ENCODE measurements at regions not wholly inside any gene's neighbourhood (a gene's known extent, or its start where the extent isn't known, plus 50 kb on each side); places are given as distances from the start of the nearest gene placed in this dataset.

GRCh38 chr5:163635631-163636030 lies 130.2 kb downstream of the MAT2B start:
- no peak for DNase-seq (ENCODE audit: low spot score)
- Histone ChIP-seq H3K27me3 (no peaks in the 10 kb centered on the region), H3K27ac (no peak overlapping the region), H3K4me1 (no peaks in the 10 kb centered on the region), H3K9me3 (no peaks in the 10 kb centered on the region), H3K4me3 (no peak overlapping the region), H3K36me3 (no peaks in the 10 kb centered on the region)
- TF ChIP-seq CTCF (IDR thresholded peaks at IDR 0.05): no peak

- no peak for TF ChIP-seq CTCF (IDR thresholded peaks at IDR 0.05)
- DNase-seq (ENCODE audit: low spot score): no peak
- Histone ChIP-seq H3K27me3 (no peaks in the 10 kb centered on the region), H3K27ac (no peak overlapping the region), H3K4me1 (no peaks in the 10 kb centered on the region), H3K36me3 (no peaks in the 10 kb centered on the region), H3K9me3 (no peaks in the 10 kb centered on the region), H3K4me3 (no peak overlapping the region)
Observed at GRCh38 chr5:163642904-163643303, 137.5 kb downstream of the MAT2B start.

- no peaks in the 10 kb centered on the region for H3K9me3 ChIP-seq
- no peaks in the 10 kb centered on the region for H3K4me1 ChIP-seq
- DNase-seq (ENCODE audit: low spot score): no peak
- no peaks in the 10 kb centered on the region for H3K27me3 ChIP-seq
- H3K27ac ChIP-seq: no peak overlapping the region
- no peaks in the 10 kb centered on the region for H3K36me3 ChIP-seq
- no peak overlapping the region for H3K4me3 ChIP-seq
- TF ChIP-seq CTCF (IDR thresholded peaks at IDR 0.05): no peak
Observed at GRCh38 chr5:163645421-163646416, 140.3 kb downstream of the MAT2B start.

- TF ChIP-seq CTCF (IDR thresholded peaks at IDR 0.05): no peak
- H3K4me3 ChIP-seq: no peak overlapping the region
- DNase-seq (ENCODE audit: low spot score): no peak
Observed at GRCh38 chr5:163649514-163649913, 144.1 kb downstream of the MAT2B start.

GRCh38 chr5:163653526-163653925 lies 148.1 kb downstream of the MAT2B start:
- Histone ChIP-seq H3K27ac (no peak overlapping the region), H3K9me3 (peaks cover 0 to 10% of the 10 kb centered on the region in 2 donors), H3K4me1 (no peaks in the 10 kb centered on the region), H3K36me3 (no peaks in the 10 kb centered on the region), H3K27me3 (no peaks in the 10 kb centered on the region), H3K4me3 (no peak overlapping the region)
- DNase-seq (ENCODE audit: low spot score): no peak
- no peak for TF ChIP-seq CTCF (IDR thresholded peaks at IDR 0.05)

More at GRCh38 chr5:163649514-163649913, 144.1 kb downstream of the MAT2B start:
- no peaks in the 10 kb centered on the region for H3K4me1 ChIP-seq
- no peak overlapping the region for H3K27ac ChIP-seq
- no peaks in the 10 kb centered on the region for H3K27me3 ChIP-seq
- peaks cover 0 to 10% of the 10 kb centered on the region in 2 donors for H3K9me3 ChIP-seq
- H3K36me3 ChIP-seq: no peaks in the 10 kb centered on the region
